Liver (tissue), 3 donors: ENCODE measurements at regions not wholly inside any gene's neighbourhood (a gene's known extent, or its start where the extent isn't known, plus 50 kb on each side); places are given as distances from the start of the nearest gene placed in this dataset.

ENCODE experiments used
- CTCF ChIP-seq: fragments of 150-350 bp; IDR thresholded peaks from 2 replicates; pipeline ENCODE4 v1.5.1; 2017; ENCODE audit warnings: improper control_type of control experiment, low read depth, low read length; ENCODE audit not compliant: missing input control
- EGR1 ChIP-seq, 2 donors: IDR thresholded peaks; 2 replicates each; pipeline ENCODE4 v1.6.1; 2016 to 2018; ENCODE audit warnings: antibody characterized with exemption in 2 of 2, low read depth in 2 of 2
- GABPA ChIP-seq, 2 donors: IDR thresholded peaks in 1 of 2; conservative IDR thresholded peaks in 1 of 2; 2 replicates each; pipeline ENCODE4 v1.6.1; 2016; ENCODE audit warnings: antibody characterized with exemption in 2 of 2, mild to moderate bottlenecking in 1 of 2, moderate library complexity in 1 of 2
- HNF4G ChIP-seq: IDR thresholded peaks from 2 replicates; pipeline ENCODE4 v1.6.1; 2016; ENCODE audit warnings: antibody characterized with exemption
- JUND ChIP-seq, 2 donors: IDR thresholded peaks; 2 replicates each; pipeline ENCODE4 v1.6.1; 2016; ENCODE audit warnings: antibody characterized with exemption in 2 of 2
- MAX ChIP-seq: IDR thresholded peaks from 2 replicates; pipeline ENCODE4 v1.6.1; 2016; ENCODE audit warnings: antibody characterized with exemption
- RAD21 ChIP-seq, 2 donors: IDR thresholded peaks; 2 replicates each; pipeline ENCODE4 v1.6.1; 2016; ENCODE audit warnings: antibody characterized with exemption in 2 of 2, mild to moderate bottlenecking in 2 of 2
- SP1 ChIP-seq: IDR thresholded peaks from 2 replicates; pipeline ENCODE4 v1.6.1; 2018; ENCODE audit warnings: antibody characterized with exemption, mild to moderate bottlenecking
- TAF1 ChIP-seq: conservative IDR thresholded peaks from 2 replicates; pipeline ENCODE4 v1.6.1; 2016; ENCODE audit warnings: antibody characterized with exemption, mild to moderate bottlenecking
- YY1 ChIP-seq: IDR thresholded peaks from 2 replicates; pipeline ENCODE4 v1.6.1; 2016; ENCODE audit warnings: antibody characterized with exemption, mild to moderate bottlenecking
- TF ChIP-seq, protein P1 (sequence below): IDR thresholded peaks from 2 replicates; pipeline ENCODE4 v1.6.1; 2016; ENCODE audit warnings: antibody characterized with exemption, mild to moderate bottlenecking
- donor health status: healthy.
- donor health status: healthy.

GRCh38 chr3:16085410-16085809 is 89.1 kb upstream of the GALNT15 start:
- TF ChIP-seq CTCF (no peak), SP1 (no peak), YY1 (no peak), TAF1 (no peak), JUND (IDR thresholded peaks at IDR 0.05) (no peak), EGR1 (IDR thresholded peaks at IDR 0.05; ENCODE audit: low read depth in 2 of 2) (no peak), RAD21 (IDR thresholded peaks at IDR 0.05) (no peak), MAX (no peak), GABPA (IDR thresholded peaks at IDR 0.05 in 1 of 2, conservative IDR thresholded peaks at IDR 0.05 in 1 of 2) (no peak), HNF4G (no peak)
- TF ChIP-seq, protein P1, sequence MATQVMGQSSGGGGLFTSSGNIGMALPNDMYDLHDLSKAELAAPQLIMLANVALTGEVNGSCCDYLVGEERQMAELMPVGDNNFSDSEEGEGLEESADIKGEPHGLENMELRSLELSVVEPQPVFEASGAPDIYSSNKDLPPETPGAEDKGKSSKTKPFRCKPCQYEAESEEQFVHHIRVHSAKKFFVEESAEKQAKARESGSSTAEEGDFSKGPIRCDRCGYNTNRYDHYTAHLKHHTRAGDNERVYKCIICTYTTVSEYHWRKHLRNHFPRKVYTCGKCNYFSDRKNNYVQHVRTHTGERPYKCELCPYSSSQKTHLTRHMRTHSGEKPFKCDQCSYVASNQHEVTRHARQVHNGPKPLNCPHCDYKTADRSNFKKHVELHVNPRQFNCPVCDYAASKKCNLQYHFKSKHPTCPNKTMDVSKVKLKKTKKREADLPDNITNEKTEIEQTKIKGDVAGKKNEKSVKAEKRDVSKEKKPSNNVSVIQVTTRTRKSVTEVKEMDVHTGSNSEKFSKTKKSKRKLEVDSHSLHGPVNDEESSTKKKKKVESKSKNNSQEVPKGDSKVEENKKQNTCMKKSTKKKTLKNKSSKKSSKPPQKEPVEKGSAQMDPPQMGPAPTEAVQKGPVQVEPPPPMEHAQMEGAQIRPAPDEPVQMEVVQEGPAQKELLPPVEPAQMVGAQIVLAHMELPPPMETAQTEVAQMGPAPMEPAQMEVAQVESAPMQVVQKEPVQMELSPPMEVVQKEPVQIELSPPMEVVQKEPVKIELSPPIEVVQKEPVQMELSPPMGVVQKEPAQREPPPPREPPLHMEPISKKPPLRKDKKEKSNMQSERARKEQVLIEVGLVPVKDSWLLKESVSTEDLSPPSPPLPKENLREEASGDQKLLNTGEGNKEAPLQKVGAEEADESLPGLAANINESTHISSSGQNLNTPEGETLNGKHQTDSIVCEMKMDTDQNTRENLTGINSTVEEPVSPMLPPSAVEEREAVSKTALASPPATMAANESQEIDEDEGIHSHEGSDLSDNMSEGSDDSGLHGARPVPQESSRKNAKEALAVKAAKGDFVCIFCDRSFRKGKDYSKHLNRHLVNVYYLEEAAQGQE: no peak
